Central memory CD8-positive, alpha-beta T cell (primary cell): ENCODE measurements at regions not wholly inside any gene's neighbourhood (a gene's known extent, or its start where the extent isn't known, plus 50 kb on each side); places are given as distances from the start of the nearest gene placed in this dataset.
"Not testable (repeated sequence)": the region's sequence is repeated elsewhere in the genome, so short reads cannot be mapped to it uniquely, and the experiment has no call there.

ENCODE experiments used
- ATAC-seq: fragments of 150-1000 bp; cut with Tn5 transposase; replicated peaks from 2 replicates; pipeline ENCODE4 v1.10.0; 2022; ENCODE audit warnings: mild to moderate bottlenecking, moderate FRiP score, moderate number of reproducible peaks; ENCODE audit not compliant: poor library complexity, severe bottlenecking; ENCODE audit errors: extremely low read depth
- DNase-seq, 2 donors: peaks; one replicate each; pipeline ENCODE4 v3.0.0; 2021; ENCODE audit warnings: low spot score in 2 of 2
- H3K27ac Mint-ChIP-seq: one replicate; pipeline ENCODE4 v1.8.0; 2022; ENCODE audit warnings: low read depth, mild to moderate bottlenecking, moderate library complexity, mixed read lengths
- H3K27me3 Mint-ChIP-seq: one replicate; pipeline ENCODE4 v1.8.0; 2022; ENCODE audit warnings: mixed read lengths
- H3K36me3 Mint-ChIP-seq: one replicate; pipeline ENCODE4 v1.8.0; 2022; ENCODE audit warnings: mild to moderate bottlenecking, moderate library complexity, mixed read lengths; ENCODE audit not compliant: insufficient read depth
- H3K4me1 Mint-ChIP-seq: one replicate; pipeline ENCODE4 v1.8.0; 2022; ENCODE audit warnings: mixed read lengths
- H3K4me3 Mint-ChIP-seq: one replicate; pipeline ENCODE4 v1.8.0; 2022; ENCODE audit warnings: mild to moderate bottlenecking, moderate library complexity, mixed read lengths
- H3K9me3 Mint-ChIP-seq: one replicate; pipeline ENCODE4 v1.8.0; 2022; ENCODE audit warnings: mixed read lengths

GRCh38 chr6:63467247-63467954 is 104.9 kb upstream of the LOC128125822 start:
- H3K4me3 Mint-ChIP-seq: no peak overlapping the region
- H3K4me1 Mint-ChIP-seq: no peaks in the 10 kb centered on the region
- H3K27ac Mint-ChIP-seq: no peak overlapping the region
- ATAC-seq (no peak), DNase-seq (no peak)
- H3K27me3 Mint-ChIP-seq: no peaks in the 10 kb centered on the region
- no peaks in the 10 kb centered on the region for H3K36me3 Mint-ChIP-seq
- no peaks in the 10 kb centered on the region for H3K9me3 Mint-ChIP-seq

- H3K4me1 Mint-ChIP-seq, H3K27ac Mint-ChIP-seq, DNase-seq, H3K9me3 Mint-ChIP-seq, H3K27me3 Mint-ChIP-seq, ATAC-seq, H3K36me3 Mint-ChIP-seq, H3K4me3 Mint-ChIP-seq: not testable (repeated sequence)
Measured at GRCh38 chr6:63471145-63471544, 101.1 kb upstream of the LOC128125822 start.

GRCh38 chr6:63471654-63472053 is 100.6 kb upstream of the LOC128125822 start:
- Mint-ChIP-seq H3K27me3 (no peaks in the 10 kb centered on the region), H3K9me3 (no peaks in the 10 kb centered on the region), H3K36me3 (no peaks in the 10 kb centered on the region), H3K4me1 (no peaks in the 10 kb centered on the region), H3K27ac (no peak overlapping the region), H3K4me3 (no peak overlapping the region)
- no peak for DNase-seq
- no peak for ATAC-seq

GRCh38 chr6:63475707-63476106 is 96.6 kb upstream of the LOC128125822 start:
- H3K27me3 Mint-ChIP-seq: no peaks in the 10 kb centered on the region
- H3K9me3 Mint-ChIP-seq: no peaks in the 10 kb centered on the region
- H3K36me3 Mint-ChIP-seq: no peaks in the 10 kb centered on the region
- H3K27ac Mint-ChIP-seq: no peak overlapping the region
- H3K4me3 Mint-ChIP-seq: no peak overlapping the region
- no peak for ATAC-seq
- H3K4me1 Mint-ChIP-seq: no peaks in the 10 kb centered on the region
- no peak for DNase-seq

- no peak for ATAC-seq
- Mint-ChIP-seq H3K4me1 (no peaks in the 10 kb centered on the region), H3K27ac (no peak overlapping the region), H3K4me3 (no peak overlapping the region), H3K9me3 (no peaks in the 10 kb centered on the region), H3K27me3 (no peaks in the 10 kb centered on the region), H3K36me3 (no peaks in the 10 kb centered on the region)
- no peak for DNase-seq
Measured at GRCh38 chr6:63476302-63476701, 96.0 kb upstream of the LOC128125822 start.

- Mint-ChIP-seq H3K27ac (no peak overlapping the region), H3K4me3 (no peak overlapping the region), H3K36me3 (no peaks in the 10 kb centered on the region), H3K9me3 (no peaks in the 10 kb centered on the region), H3K4me1 (no peaks in the 10 kb centered on the region), H3K27me3 (no peaks in the 10 kb centered on the region)
- ATAC-seq: no peak
- no peak for DNase-seq
Measured at GRCh38 chr6:63477422-63478040, 94.7 kb upstream of the LOC128125822 start.

- Mint-ChIP-seq H3K4me3 (no peak overlapping the region), H3K4me1 (no peaks in the 10 kb centered on the region), H3K27me3 (no peaks in the 10 kb centered on the region), H3K9me3 (no peaks in the 10 kb centered on the region), H3K27ac (no peak overlapping the region), H3K36me3 (peaks cover 1% of the 10 kb centered on the region)
- ATAC-seq (no peak), DNase-seq (no peak)
Measured at GRCh38 chr6:63478734-63479133, 93.5 kb upstream of the LOC128125822 start.

- ATAC-seq: no peak
- H3K27ac Mint-ChIP-seq: no peak overlapping the region
Measured at GRCh38 chr6:63486196-63486595, 86.1 kb upstream of the LOC128125822 start.

GRCh38 chr6:63487103-63487813 is 85.0 kb upstream of the LOC128125822 start:
- Mint-ChIP-seq H3K36me3 (peaks cover 4% of the 10 kb centered on the region), H3K9me3 (no peaks in the 10 kb centered on the region), H3K27ac (no peak overlapping the region), H3K4me1 (no peaks in the 10 kb centered on the region), H3K4me3 (no peak overlapping the region), H3K27me3 (peaks cover 14% of the 10 kb centered on the region)
- ATAC-seq: no peak
- no peak for DNase-seq

More at GRCh38 chr6:63486196-63486595, 86.1 kb upstream of the LOC128125822 start:
- no peak for DNase-seq
- no peaks in the 10 kb centered on the region for H3K9me3 Mint-ChIP-seq
- H3K4me1 Mint-ChIP-seq: no peaks in the 10 kb centered on the region
- H3K27me3 Mint-ChIP-seq: peaks cover 14% of the 10 kb centered on the region
- H3K36me3 Mint-ChIP-seq: peaks cover 4% of the 10 kb centered on the region
- no peak overlapping the region for H3K4me3 Mint-ChIP-seq

- no peak for ATAC-seq
- Mint-ChIP-seq H3K4me1 (no peaks in the 10 kb centered on the region), H3K9me3 (no peaks in the 10 kb centered on the region), H3K27ac (no peak overlapping the region), H3K36me3 (peaks cover 2% of the 10 kb centered on the region), H3K4me3 (no peak overlapping the region), H3K27me3 (peaks cover under 1% of the 10 kb centered on the region)
- DNase-seq: no peak
Measured at GRCh38 chr6:63491119-63491518, 81.2 kb upstream of the LOC128125822 start.

- Mint-ChIP-seq H3K27me3 (no peaks in the 10 kb centered on the region), H3K4me1 (no peaks in the 10 kb centered on the region), H3K4me3 (no peak overlapping the region), H3K9me3 (no peaks in the 10 kb centered on the region), H3K36me3 (peaks cover 2% of the 10 kb centered on the region), H3K27ac (no peak overlapping the region)
- no peak for DNase-seq
- no peak for ATAC-seq
Measured at GRCh38 chr6:63492476-63492875, 79.8 kb upstream of the LOC128125822 start.

GRCh38 chr6:63493557-63493956 is 78.7 kb upstream of the LOC128125822 start:
- DNase-seq (no peak), ATAC-seq (no peak)
- H3K9me3 Mint-ChIP-seq: no peaks in the 10 kb centered on the region
- H3K27me3 Mint-ChIP-seq: no peaks in the 10 kb centered on the region
- no peak overlapping the region for H3K4me3 Mint-ChIP-seq
- no peak overlapping the region for H3K27ac Mint-ChIP-seq
- H3K36me3 Mint-ChIP-seq: peaks cover 2% of the 10 kb centered on the region
- H3K4me1 Mint-ChIP-seq: no peaks in the 10 kb centered on the region

GRCh38 chr6:63496361-63496804 is 75.9 kb upstream of the LOC128125822 start:
- DNase-seq: no peak

More at GRCh38 chr6:63496361-63496804, 75.9 kb upstream of the LOC128125822 start:
- no peaks in the 10 kb centered on the region for H3K9me3 Mint-ChIP-seq
- H3K4me1 Mint-ChIP-seq: no peaks in the 10 kb centered on the region
- no peak for ATAC-seq
- H3K4me3 Mint-ChIP-seq: no peak overlapping the region
- H3K36me3 Mint-ChIP-seq: no peaks in the 10 kb centered on the region
- H3K27ac Mint-ChIP-seq: no peak overlapping the region
- H3K27me3 Mint-ChIP-seq: no peaks in the 10 kb centered on the region
